ENCODE measurements at regions not wholly inside any gene's neighbourhood (a gene's known extent, or its start where the extent isn't known, plus 50 kb on each side); places are given as distances from the start of the nearest gene placed in this dataset.

- WGBS, 5 donors, result 66 to 85% (median 74%) methylated on average over 3 of the region's 3 CpGs
- intact Hi-C loops (cut with DNase I; ENCODE audit: low total_unique reads), result no loop called here
- Histone ChIP-seq H3K4me1 (no peaks in the 10 kb centered on the region), H3K27ac (no peak overlapping the region), H3K4me3 (no peak overlapping the region), H3K36me3 (no peaks in the 10 kb centered on the region), H3K9me3 (no peaks in the 10 kb centered on the region), H3K27me3 (replicated peaks in 1 of 7) (no peaks in the 10 kb centered on the region)
- TF ChIP-seq CTCF (IDR thresholded peaks at IDR 0.05 in 8 of 11, conservative IDR thresholded peaks at IDR 0.05 in 3 of 11), result no peak
- TF ChIP-seq POLR2A (IDR thresholded peaks at IDR 0.05), result no peak
- no peak for DNase-seq
These were observed 137.4 kb downstream of the SPRY2 start for GRCh38 chr13:80203496-80203895.

GRCh38 chr13:80201694-80202468, 139.0 kb downstream of the SPRY2 start:
- TF ChIP-seq POLR2A (IDR thresholded peaks at IDR 0.05) (no peak), POLR2AphosphoS5 (IDR thresholded peaks at IDR 0.05) (no peak), CTCF (IDR thresholded peaks at IDR 0.05 in 8 of 11, conservative IDR thresholded peaks at IDR 0.05 in 3 of 11) (no peak)
- no peaks in the 10 kb centered on the region for H3K36me3 ChIP-seq
- 81 to 92% (median 88%) methylated on average over 6 of the region's 6 CpGs for WGBS, 5 donors
- no peaks in the 10 kb centered on the region for H3K27me3 ChIP-seq (replicated peaks in 1 of 7)
- no peaks in the 10 kb centered on the region for H3K9me3 ChIP-seq
- H3K4me3 ChIP-seq, result no peak overlapping the region
- no peaks in the 10 kb centered on the region for H3K4me1 ChIP-seq
- DNase-seq, result no peak
- intact Hi-C loops (cut with DNase I; ENCODE audit: low total_unique reads), result no loop called here
- H3K27ac ChIP-seq, result no peak overlapping the region

- 57 to 65% (median 62%) methylated on average over 3 of the region's 3 CpGs for WGBS, 5 donors
- intact Hi-C loops (cut with DNase I; ENCODE audit: low total_unique reads), result no loop called here
These were observed 141.2 kb downstream of the SPRY2 start for GRCh38 chr13:80199585-80200292.

More at GRCh38 chr13:80199585-80200292, 141.2 kb downstream of the SPRY2 start:
- no peak for DNase-seq
- H3K4me3 ChIP-seq, result no peak overlapping the region
- H3K9me3 ChIP-seq, result no peaks in the 10 kb centered on the region
- no peaks in the 10 kb centered on the region for H3K36me3 ChIP-seq
- H3K27ac ChIP-seq, result no peak overlapping the region
- H3K4me1 ChIP-seq, result no peaks in the 10 kb centered on the region
- no peak for TF ChIP-seq POLR2AphosphoS5 (IDR thresholded peaks at IDR 0.05)
- no peak for TF ChIP-seq POLR2A (IDR thresholded peaks at IDR 0.05)
- no peak for TF ChIP-seq CTCF (IDR thresholded peaks at IDR 0.05 in 8 of 11, conservative IDR thresholded peaks at IDR 0.05 in 3 of 11)
- H3K27me3 ChIP-seq (replicated peaks in 1 of 7), result no peaks in the 10 kb centered on the region

Measured in spleen (tissue), 11 donors.